Dedifferentiated amniotic fluid mesenchymal stem cell (primary cell): ENCODE measurements at regions not wholly inside any gene's neighbourhood (a gene's known extent, or its start where the extent isn't known, plus 50 kb on each side); places are given as distances from the start of the nearest gene placed in this dataset.
"Not testable (repeated sequence)": the region's sequence is repeated elsewhere in the genome, so short reads cannot be mapped to it uniquely, and the experiment has no call there.

ENCODE experiments used
- DNase-seq: peaks from one replicate; pipeline ENCODE4 v3.0.0-alpha.2; 2016; ENCODE audit errors: extremely low spot score

DNA sequence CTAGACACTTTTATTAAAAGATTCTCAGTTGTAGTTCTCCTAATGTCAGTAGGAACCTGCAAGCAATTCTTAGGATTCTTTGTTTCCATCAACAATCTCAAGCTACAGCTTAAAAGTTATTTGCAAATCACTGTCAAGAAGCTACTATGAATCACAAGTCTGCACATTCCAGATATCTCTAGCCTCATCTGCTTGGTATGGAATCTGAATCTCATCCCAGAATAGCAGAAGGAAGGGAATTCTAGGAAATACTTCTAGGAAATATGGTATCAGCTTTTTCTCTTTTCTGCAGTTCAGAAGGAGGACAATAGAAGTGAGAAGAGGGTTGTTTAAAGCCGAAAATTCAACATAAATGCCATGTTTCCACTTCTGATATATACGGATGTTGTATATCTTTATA lies 792.2 kb upstream of the CDH9 start:
- DNase-seq = no peak

DNA sequence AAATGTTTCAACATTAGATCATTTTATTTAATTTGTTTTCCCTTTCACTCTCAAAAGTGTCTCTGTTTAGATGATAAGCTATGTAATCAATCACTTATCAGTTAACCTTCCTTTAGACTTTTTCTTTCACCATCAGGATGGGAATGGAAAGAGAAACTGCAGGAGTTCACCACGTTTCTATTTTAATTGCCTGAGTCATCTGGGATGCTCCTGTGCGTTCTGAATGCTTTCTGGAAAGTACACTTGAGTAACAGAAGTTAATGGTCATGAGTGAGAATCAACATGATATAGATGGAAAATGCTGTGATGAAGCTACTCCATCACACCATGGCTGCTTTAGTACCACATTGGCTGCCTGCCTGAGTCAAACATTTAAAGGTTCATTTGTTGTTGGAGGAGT lies 783.3 kb upstream of the CDH9 start:
- DNase-seq = no peak

- DNase-seq = no peak
These were observed 780.5 kb upstream of the CDH9 start for GRCh38 chr5:27818888-27819287.

DNA sequence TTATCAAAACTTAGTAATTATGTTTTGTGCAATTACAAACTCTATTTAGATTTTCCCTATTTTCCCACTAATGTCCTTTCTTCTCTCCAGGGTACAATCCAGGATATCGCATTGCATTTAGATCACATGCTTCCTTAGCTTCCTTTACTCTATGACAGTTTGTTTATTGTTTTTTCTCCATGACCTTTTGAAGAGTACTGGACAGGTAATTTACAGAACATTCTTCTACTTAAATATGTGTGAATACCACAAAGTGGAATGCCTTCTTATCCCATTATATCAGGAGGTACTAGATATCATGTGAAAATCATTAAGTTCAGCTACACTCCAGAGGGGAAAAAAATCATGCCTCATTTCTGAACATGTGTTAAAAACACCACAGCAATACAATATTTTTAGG lies 776.6 kb upstream of the CDH9 start:
- no peak for DNase-seq

GRCh38 chr5:27814286-27814685 lies 775.9 kb upstream of the CDH9 start:
- no peak for DNase-seq

GRCh38 chr5:27810458-27810857 lies 772.1 kb upstream of the CDH9 start:
- no peak for DNase-seq

GRCh38 chr5:27797220-27797619 lies 758.8 kb upstream of the CDH9 start:
- DNase-seq = no peak

GRCh38 chr5:27788184-27788583 lies 749.8 kb upstream of the CDH9 start:
- DNase-seq = no peak

DNA sequence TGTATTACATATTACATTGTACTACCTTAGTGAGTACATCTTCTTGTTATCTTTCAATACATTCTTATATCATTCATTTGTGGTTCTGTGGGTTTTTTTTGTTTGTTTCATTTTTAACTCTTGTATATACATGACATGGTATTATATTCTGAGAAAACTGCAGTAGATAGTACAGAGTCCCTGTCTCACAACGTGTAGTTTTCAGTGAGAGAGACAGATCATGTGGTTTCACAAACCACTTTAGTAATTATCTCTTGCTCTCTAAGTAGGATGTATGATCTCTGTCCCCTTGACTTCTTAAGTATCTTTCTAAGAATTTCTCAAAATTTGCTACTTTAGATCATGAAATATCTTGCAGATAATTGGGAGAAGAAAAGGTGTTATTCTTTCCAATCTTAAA lies 745.9 kb upstream of the CDH9 start:
- no peak for DNase-seq

DNA sequence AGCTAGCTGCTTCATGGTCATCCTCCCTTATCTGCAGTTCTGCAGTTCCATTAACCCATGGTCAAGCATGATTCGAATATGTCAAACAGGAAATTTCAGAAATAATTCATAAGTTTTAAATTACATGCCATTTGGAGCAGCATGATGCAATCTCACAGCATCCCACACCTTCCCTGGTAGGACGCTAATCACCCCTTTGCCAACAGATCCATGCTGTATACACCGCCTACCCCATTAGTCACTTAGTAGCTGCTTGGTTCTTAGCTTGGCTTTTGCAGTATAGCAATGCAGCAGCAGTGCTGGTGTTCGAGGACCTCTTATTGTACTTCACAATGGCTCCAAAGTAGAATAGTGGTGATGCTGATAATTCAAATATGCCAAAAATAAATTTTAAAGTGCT lies 739.7 kb upstream of the CDH9 start:
- DNase-seq = no peak

GRCh38 chr5:27773636-27774035 lies 735.2 kb upstream of the CDH9 start:
- DNase-seq = no peak

GRCh38 chr5:27773166-27773565 lies 734.8 kb upstream of the CDH9 start:
- DNase-seq = no peak

GRCh38 chr5:27769748-27770402 lies 731.5 kb upstream of the CDH9 start:
- DNase-seq = no peak

DNA sequence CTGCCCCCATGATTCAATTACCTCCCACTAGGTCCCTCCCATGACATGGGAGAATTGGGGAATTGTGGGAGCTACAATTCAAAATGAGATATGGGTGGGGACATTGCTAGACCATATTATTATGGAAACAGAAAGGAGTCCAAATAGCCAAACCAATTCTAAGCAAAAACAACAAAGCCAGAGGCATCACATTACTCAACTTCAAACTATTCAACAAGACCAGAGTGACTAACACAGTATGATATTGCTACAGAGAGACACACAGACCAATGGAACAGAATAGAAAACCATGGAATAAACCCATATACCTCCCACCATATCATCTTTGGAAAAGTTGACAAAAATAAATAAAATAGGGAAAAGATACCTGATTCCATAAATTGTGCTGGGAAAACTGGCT lies 710.5 kb upstream of the CDH9 start:
- no peak for DNase-seq

DNA sequence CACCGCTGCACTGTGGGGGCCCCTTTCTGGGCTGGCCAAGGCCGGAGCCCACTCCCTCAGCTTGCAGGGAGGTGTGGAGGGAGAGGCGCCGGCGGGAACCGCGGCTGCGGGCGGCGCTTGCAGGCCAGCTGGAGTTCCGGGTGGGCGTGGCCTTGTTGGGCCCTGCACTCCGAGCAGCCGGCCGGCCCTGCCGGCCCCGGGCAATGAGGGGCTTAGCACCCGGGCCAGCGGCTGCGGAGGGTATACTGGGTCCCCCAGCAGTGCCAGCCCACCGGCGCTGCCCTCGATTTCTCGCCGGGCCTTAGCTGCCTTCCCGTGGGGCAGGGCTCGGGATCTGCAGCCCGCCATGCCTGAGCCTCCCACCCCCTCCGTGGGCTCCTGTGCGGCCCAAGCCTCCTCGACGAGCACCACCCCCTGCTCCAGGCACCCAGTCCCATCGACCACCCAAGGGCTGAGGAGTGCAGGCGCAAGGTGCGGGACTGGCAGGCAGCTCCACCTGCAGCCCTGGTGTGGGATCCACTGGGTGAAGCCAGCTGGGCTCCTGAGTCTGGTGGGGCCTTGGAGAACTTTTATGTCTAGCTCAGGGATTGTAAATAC lies 705.1 kb upstream of the CDH9 start:
- DNase-seq = not testable (repeated sequence)

GRCh38 chr5:27742805-27743204 lies 704.4 kb upstream of the CDH9 start:
- DNase-seq = no peak

- no peak for DNase-seq
These were observed 696.5 kb upstream of the CDH9 start for GRCh38 chr5:27734838-27735237.

GRCh38 chr5:27733237-27733636 lies 694.9 kb upstream of the CDH9 start:
- no peak for DNase-seq

- DNase-seq = no peak
These were observed 688.9 kb upstream of the CDH9 start for GRCh38 chr5:27727254-27727653.

DNA sequence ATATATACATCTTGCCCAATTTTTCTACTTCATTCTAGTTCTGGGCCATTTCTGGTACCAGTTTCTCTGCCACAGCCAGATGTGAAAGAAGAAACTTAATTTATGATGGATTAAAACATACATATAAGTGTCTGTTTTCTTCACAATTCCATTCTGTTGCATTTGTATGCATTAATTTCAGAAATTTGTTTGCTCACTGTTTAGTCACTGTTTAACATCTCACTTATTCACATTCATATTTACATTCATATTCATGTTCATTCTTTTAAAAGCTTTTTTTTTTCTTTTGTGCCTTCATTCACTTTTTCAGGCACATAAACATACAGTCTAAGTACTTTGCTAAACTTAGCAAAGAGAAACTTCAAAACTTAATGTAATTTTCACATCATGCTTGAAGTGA lies 684.0 kb upstream of the CDH9 start:
- DNase-seq = no peak

DNA sequence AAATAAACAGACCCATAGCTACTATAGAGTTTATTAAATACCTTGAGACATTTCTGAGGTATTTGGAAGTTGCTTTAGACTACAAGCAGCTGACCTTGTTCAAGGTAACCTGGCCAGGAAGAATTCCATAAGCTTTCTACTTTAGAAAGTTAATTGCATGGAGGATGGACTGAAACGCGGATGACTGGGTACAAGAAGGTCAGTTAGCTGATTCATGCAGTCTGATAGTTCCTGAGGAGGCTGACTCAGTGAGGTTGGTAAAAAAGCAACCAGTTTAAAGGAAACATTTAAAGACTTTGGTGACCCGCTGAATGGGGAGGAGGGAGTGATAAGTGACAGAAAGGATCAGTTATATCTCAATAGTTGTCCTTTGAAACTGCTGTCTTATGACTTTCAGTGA lies 670.1 kb upstream of the CDH9 start:
- DNase-seq = no peak

DNA sequence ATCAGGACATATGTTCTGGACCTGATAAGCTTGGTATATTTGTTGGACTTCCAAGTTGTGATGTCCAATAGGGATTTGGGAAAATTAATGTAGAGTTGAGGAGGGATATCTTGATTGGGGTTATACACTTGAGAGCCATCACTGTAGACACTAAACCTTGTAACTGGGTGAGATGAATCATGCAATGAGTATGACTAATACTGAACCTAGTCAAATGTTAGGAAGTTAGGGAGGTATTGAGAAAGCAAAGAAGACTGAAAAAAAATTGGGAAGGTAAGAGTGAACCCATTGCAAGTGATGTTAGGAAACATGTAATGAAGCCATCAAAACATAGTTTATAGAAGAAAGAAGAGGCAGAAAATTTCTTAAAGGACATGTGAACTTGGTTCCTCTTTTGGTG lies 668.4 kb upstream of the CDH9 start:
- DNase-seq = no peak

GRCh38 chr5:27705661-27706060 lies 667.3 kb upstream of the CDH9 start:
- DNase-seq = no peak
